ENCODE measurements at regions not wholly inside any gene's neighbourhood (a gene's known extent, or its start where the extent isn't known, plus 50 kb on each side); places are given as distances from the start of the nearest gene placed in this dataset.

DNA sequence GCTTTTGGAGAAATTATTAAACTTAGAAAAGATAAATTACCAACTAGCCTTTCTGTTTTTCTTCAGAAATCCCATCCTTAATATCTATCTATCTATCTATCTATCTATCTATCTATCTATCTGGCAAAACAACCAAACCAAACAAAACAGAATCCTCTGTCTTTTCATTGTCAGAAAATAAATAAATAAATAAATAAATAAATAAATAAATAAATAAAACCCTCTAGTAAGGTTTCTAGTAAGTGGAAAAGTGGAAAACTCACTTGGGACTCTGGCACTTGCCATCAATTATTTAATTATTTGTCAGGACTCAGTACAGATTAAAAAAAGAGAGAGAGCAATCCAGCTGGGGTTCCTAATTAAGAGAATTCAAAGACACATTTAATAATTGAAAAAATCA lies 556.2 kb upstream of the CHORDC1 start:
- no peak for TF ChIP-seq CTCF (IDR thresholded peaks at IDR 0.05; ENCODE audit: poor library complexity)
- TF ChIP-seq EZH2 (IDR thresholded peaks at IDR 0.05; ENCODE audit: borderline replicate concordance): no peak

Measured in hepatocyte (in vitro differentiated cells).